ENCODE measurements at regions not wholly inside any gene's neighbourhood (a gene's known extent, or its start where the extent isn't known, plus 50 kb on each side); places are given as distances from the start of the nearest gene placed in this dataset.
"Not testable (repeated sequence)": the region's sequence is repeated elsewhere in the genome, so short reads cannot be mapped to it uniquely, and the experiment has no call there.

DNA sequence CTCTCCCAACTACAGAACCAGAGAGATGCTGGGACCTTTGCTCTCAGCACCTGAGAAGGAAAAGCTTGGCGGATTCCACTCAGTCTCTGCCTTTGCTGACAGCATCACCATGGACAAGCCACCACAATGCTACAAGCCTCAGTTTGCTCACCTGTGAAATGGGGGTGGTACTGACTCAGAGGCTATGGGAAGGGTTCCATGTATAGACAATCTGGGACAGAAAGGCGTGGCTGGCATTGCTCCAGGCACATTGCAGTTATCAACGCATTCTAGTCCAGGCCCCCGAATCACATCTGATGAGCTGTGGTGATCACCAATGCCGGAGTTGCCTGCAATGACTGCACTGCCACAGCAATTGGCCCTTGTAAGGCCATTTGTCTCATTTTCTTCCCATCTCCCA lies 72.6 kb downstream of the ISX start:
- no peak for DNase-seq (ENCODE audit: low read depth)

DNA sequence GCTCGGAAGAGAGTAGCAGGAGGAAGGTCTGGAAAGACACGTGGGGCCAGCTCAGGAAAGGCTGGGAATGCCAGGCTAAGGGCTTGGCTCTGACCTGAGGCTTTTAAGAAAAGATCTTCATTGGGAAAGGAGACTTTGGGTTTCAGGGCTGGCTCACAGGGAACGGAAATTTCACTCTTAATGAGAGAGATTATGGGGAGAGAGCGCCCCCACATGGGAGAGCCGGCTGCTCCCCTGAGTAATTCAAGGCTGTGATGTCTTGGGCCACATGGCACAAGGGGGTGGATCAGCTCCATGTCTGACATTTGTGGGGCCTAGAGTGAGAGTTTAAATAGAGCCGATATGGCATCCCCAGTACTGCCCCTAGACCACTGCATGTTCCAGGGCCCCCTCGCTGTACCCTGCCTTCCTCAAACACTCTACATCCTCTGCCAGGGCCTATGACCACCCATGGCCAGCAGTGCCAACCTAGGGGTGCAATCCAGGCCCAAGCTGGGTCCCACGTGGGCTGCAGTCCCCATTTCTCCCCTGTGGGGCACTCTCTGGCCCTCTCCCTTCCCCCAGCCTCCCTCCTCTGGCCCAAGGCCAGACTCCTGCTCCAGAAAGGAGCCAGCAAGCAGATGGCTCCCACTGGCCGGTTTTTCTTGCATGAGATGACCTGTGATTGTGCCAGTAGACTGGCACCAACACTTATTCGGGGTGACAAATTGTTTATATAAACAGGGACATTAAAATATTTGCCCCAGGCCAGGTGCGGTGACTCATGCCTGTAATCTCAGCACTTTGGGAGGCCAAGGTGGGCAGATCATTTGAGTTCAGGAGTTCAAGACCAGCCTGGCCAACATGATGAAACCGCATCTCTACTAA lies 75.2 kb downstream of the ISX start:
- DNase-seq (ENCODE audit: low read depth): no peak

DNA sequence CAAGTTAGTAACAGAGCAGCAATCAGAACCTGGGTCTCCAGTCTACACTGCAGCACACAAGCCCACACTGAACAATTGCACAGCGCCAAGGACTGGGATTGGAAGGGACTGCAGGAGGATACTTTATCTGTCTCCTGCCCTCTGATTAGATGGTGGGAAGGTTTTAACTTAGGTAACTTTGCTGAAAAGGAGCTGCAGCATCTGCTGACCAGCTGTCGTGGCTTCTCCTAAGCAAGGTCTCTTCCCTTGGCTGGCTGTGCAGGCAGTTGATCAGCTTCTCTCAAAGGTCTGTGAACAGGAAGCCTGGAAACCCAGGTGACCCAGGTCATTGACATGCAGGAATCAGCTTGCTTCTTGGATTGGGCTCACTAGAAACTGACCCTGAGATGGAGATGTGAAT lies 82.4 kb downstream of the ISX start:
- no peak for DNase-seq (ENCODE audit: low read depth)

DNA sequence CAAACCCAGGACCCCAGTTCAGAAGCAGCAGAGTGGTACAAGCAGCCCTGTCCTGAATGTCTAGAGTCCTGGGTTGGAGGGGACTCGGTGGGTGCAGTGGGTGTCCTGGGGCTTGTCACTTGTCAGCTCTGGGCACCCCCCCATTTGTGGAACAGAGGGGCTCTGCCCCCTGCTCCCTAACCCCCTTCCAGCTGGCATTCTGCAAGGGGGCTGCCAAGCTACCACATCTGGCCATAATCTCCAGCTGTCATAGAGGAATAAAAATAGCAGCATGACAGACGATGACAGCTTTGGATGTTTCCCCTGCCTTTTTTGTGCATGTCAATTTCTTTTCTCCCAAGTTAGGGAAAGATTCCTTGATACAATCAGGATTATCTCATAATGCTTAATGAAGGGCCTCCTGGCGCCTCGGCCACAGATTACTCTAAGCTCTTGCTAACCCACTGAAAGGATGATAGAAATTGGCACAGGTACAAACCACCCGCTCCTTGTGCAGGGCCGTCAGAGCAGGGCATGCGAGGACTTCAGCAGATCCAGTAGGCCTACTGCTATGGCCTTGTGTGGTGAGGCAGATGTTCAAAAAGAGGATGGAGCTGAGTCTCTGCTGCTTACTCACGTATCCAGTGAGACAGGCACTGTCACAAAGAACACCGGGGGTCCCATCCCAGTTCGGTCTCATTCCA lies 83.0 kb downstream of the ISX start:
- no peak for DNase-seq (ENCODE audit: low read depth)

DNA sequence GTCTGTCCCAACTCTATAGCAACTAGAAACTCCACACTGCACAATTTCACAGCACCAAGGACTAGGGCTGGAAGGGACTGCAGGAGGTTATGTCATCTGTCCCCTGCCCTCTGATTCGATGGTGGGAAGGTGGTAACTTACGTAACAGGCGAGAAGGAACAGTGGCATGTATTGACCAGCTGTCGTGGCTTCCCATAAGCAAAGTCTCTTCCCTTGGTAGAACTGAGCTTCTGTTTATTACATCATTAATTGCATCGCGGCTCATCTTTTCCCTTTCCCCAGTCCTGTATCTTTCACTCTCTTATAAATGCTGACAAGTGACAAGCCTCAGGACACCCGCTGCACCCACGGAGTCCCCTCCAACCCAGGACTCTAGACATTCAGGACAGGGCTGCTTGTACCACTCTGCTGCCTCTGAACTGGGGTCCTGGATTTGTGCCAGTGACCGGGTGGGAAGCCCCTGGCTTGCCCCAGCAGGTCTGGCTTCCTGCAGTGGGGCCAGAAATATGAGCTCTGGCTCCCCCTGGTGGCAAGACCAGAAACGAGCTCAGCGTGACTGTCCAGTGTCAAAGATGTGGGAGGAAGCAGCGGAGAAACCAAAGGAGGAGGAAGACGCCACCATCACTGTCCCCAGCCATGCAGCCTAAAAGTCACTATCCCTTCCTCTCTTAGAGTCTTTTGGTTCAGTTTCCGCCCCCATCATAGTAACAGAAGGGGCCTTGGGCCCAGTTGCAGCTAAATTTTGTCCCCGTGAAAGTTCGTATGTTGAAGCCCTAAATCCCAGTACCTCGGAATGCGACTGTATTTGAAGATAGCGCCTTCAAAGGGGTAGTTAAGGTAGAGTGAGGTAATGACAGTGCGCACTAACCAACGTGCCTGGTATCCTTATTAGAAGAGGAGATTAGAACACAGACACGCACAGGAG lies 84.5 kb downstream of the ISX start:
- DNase-seq (ENCODE audit: low read depth): peak; percentile 27

DNA sequence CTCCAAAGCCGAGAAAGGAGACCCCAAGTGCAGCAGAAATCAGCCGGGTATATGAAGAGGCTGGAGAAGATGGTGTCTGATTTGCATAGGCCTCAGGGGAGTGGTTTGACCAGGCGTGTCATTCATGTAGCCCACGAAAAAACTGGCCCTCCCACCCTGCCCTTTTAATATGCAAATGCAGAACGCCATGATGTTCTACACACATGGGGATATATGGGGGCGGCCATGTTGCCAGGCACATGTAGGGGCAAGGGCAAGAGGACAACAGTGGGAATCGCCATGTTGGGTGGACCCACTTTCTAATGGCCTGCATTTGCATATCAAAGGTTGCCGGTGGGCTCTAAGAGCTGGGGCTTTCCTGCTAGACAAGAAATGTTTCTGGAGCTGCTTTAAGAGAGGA lies 86.4 kb downstream of the ISX start:
- DNase-seq (ENCODE audit: low read depth): no peak

DNA sequence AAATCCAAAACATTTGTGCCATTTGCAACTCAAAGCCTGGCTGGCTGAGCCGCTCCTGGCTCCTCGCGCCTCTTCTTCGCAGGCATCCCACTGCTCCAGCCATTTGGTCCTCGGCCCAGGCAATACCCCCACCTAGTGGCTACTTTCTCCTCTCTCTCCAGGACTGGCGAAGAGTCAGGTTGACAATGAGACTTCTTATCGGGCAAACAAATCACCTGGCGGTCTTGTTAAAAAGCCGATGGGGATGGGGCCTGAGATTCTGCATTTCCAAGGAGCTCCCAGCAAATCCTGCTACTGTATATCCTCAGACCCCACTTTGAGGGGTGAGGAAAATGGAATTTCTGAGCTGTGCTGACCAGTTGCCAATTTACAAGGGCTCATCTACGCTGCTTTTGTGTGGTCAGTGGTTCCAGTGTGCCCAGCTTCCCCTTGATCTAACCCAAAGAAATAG lies 89.0 kb downstream of the ISX start:
- no peak for DNase-seq (ENCODE audit: low read depth)

DNA sequence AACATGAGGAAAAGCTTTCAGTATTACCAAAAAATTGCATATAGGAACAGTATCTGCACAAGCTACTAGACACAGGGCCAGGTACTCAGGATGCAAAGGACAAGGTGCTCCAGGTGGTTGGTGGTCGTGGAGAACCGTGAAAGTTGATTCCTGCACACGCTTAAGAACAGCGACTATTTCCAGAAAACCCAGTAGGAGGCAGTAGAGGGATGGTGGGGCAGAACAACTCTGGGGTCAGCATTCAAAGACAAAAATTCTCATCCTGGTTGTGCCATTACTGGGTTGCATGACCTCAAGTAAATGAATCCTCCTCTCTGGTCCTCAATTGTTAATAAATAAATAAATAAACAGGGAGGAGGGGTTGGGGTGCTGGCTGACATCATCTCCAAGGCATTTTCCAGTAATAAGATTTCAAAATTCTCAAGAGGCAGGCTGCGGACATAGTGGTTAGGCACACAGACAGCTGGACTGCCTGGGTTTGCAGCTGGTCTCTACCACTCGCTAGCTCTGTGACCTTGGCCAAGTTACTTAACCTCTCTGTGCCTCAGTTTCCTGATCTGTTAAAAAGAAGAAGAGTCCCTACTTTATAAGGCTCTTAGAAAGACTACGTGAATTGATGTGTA lies 89.6 kb downstream of the ISX start:
- no peak for DNase-seq (ENCODE audit: low read depth)

DNA sequence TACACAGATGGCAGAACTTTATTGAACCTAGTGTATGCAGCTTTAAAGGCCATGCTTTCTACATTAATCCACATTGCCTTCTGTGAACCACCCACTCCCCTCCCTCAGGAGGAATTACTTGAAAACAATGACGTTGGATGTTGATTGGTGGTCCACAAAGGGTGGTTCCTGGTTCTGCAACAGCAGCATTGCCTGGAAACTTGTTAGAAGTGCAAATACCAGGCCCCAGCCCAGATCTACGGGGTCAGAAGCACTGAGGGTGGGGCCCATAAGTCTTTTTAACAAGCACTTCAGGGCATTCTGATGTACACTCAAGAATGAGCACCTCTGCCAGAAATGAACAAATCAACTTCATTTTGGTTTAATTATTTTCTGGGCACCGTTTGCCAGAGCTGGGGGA lies 91.0 kb downstream of the ISX start:
- DNase-seq (ENCODE audit: low read depth): no peak

DNA sequence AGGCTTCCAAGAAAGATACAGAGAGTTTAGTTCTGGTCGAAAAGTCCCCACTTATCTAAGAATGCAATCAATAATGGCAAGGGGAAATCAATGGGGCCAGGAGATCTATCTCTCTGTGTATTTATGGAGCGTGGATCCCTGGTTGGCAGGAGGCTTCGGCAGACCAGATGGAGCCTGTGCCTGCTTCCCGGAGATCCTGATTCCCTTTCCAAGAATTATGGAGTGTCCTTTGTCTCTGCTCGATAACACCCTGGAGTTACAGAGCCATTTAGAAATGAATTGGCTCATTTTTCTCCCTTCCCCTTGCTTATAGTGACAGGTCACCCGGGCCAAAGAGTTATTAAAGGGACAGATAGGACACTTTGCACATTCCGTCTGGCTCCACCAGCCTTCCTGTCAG lies 92.4 kb downstream of the ISX start:
- no peak for DNase-seq (ENCODE audit: low read depth)

DNA sequence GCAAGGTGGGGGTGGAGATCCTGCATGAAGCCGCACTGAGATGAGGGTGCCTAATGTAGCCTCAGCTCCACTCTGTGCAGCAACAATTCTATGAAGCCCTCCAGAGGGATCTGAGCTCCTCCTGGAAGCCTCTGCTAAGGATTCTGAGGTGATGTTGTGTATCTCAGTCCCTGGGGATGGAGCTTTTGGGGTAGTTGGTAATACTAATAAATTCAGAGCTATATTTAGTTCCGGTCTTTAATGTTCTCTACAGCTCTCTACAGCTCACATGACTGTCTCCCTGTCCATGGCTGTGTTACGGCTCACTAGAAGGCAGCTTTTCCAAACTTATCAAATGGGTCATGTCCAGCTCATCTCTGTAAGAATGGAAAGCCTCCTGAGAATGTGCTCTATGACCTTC lies 93.4 kb downstream of the ISX start:
- DNase-seq (ENCODE audit: low read depth): no peak

DNA sequence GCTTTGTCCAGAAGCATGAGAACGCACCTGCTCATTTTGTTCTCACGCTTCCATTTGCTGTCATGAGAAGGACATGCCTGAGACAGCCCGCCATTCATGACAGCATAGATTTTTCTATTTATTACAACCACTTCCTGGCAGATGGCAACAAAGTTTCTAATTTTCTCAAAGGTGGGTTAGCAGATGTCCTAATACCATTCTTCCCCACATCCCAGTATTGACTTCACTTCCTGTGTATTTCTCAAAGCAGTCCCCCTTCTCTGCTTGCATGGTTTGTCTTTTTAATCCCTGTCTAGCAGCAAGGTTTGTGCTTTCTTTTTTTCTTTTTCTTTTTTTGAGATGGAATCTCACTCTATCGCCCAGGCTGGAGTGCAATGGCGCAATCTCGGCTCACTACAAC lies 94.3 kb downstream of the ISX start:
- no peak for DNase-seq (ENCODE audit: low read depth)

DNA sequence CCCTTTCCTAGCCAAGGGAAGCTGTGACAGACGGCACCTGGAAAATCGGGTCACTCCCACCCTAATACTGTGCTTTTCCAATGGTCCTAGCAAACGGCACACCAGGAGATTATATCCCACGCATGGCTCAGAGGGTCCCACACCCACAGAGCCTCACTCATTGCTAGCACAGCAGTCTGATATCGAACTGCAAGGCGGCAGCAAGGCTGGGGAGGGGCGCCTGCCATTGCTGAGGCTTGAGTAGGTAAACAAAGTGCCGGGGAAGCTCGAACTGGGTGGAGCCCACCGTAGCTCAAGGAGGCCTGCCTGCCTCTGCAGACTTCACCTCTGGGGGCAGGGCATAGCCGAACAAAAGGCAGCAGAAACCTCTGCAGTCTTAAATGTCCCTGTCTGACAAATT lies 91.4 kb upstream of the HMGXB4 start:
- DNase-seq (ENCODE audit: low read depth): not testable (repeated sequence)

DNA sequence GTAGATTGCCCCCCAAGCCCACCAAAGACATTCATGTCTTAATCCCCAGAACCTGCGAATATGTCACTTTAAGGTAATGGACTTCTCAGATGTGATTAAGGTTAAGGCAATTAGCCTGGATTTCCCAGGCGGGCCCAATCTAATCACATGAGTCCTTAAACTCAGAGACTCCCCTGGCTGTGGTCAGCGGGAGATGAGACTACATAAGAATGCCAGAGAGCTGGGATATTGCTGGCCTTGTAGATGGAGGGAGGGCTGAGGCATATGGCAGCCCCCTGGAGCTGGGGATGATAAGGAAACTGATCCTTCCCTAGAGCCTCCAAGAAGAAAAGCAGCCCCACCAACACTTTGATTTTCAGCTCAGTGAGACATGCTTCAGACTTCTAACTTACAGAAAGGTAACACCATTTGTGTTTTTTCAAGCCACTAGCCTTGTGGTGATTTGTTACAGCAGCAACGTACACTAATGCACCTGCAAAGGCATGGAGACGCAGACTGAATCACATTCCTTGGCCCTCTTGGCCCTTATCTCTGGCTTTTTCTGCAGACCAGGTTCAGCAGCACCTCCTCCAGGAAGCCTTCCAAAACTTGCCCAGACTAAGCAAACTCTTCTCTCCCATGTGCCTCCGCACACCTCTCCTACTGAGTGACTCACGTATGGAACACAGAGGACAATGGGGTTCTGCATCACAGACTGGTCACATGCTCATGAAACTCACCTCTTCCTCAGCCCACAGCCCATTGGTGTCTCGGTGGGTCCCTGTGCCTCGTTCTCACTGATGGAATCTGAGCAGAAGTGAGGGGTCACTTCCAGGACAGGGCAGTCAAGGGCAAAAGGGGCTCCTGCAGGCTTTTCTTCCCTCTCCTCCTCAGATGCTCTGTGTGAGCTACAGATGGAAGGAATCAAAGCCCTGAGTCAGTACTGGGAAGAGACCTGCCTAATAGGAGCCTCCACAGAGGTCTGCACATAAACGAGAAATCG lies 86.3 kb upstream of the HMGXB4 start:
- DNase-seq (ENCODE audit: low read depth): no peak

DNA sequence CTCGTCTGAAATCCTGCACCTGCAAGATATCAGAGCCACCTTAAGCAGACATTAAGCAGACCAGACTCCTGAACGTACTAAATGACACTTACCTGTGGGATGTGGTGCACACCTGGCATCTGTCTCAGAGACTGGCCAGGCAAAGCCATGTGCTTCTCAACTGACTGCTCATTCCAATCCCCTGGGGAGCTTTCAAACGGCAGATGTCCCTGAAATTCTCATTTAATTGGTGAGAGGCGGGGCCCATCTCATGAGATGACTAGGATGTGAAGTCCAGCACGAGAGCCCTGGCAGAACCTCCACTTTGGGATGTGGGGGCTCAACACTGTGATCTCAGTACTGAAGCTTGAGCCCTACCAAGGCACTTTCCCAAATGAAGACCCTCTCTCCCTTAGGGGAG lies 84.9 kb upstream of the HMGXB4 start:
- DNase-seq (ENCODE audit: low read depth): no peak

DNA sequence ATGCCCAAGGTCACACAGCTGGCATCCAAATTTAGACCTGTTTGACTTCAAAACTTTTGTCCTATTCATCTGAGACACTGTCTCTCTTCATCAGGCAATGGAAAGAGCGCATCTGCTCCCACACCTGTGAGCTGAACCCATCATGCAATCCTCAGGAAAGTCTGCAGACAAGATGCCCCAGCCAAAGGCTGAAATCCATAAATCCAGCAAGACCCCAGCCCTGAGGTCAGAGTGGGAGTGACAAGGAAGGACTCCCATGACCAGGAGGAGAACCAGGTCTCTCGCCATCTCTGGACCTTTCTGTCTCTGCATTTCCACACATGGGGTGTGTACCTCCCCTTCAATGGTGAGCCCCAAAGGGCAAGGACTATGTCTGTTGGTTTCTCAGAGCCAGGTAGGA lies 83.6 kb upstream of the HMGXB4 start:
- DNase-seq (ENCODE audit: low read depth): no peak

DNA sequence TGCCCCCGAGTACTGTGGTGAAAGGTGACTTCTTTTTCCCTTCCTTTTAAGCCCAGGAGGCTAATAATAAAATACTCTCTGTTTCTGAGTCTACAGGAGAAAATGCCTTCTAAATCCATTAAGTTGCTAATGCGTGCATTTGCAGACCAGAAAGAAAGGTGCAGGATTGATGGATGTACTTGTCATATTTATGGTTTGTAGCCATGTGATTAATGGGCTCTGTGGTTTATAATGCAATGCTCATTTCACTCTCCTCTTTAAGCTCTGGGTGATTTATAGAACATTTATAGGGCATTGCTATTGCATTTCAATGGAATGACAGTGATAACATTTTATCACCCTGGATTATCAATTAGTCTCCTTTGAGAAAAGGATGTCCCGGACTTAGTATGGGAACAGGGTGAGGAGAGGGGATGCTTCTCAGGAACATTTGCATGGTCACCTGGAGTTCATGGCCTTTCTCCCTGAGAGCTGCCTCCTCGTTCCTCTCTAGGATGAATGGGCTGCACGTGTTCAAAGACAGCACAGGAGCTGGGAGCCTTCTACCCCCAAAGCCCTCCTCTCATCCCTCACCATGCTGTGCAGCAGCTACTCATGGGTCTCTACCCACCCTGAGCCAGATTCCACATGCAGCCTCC lies 82.8 kb upstream of the HMGXB4 start:
- DNase-seq (ENCODE audit: low read depth): no peak

DNA sequence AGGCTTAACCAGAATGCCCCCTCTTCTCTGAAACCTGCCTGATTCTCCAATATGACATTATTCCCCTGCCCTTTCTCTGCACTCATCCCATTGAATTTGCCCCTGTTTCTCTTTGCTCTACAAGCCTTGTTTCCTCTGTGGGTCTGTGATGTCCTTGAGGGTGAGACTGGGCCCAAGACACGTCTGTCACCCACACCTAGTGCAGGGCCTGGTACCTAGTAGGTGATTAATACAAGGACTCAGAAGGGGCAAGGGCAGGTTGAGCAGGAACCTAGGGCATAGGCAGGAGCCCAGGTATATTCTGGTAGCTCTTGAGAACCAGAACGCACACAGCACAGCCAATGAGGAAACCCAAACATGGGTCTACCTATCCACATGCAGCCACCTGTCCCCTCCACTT lies 81.9 kb upstream of the HMGXB4 start:
- no peak for DNase-seq (ENCODE audit: low read depth)

DNA sequence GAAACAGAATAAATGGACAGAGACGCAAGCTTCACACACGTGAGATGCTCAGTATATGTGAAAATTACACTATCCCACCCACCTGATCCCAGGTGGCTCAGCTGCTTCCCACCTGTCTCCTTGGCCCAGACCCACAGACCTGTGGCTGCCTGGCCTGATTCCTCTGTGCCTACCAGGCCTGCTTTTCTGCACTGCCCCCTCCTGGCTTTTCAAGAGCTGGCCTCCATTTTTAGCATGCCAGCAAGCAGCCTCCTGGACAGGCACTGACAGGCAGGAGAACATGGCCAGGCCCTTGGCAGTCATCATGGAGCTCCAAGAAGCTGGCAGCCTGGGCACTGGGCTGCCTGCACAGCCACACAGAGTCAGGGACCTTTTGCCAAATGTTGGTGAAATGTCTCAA lies 79.5 kb upstream of the HMGXB4 start:
- no peak for DNase-seq (ENCODE audit: low read depth)

DNA sequence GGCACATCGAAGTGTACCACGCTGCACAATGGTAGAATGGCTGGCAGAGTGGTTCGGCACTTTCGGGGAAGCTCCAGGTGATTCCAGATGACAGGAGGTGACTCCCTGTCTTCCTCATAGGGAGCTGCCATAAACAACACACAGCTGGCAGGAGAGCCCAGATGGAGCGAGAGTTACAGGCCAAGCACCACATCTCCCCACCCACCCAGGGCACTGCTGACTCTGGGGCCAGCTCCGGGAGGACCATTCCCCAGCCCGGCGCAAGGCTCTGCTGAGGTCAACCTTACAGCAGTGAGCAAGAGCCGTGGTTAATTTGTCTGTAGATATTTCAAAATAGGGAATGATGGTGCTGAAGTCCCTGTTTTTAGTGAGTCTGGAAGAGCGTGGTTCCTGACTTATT lies 78.8 kb upstream of the HMGXB4 start:
- DNase-seq (ENCODE audit: low read depth): no peak

Measured in stimulated activated CD8-positive, alpha-beta memory T cell treated with anti-CD3 and anti-CD28 coated beads, Interleukin-15, amount 100 ng/mL, for 1 hour (primary cell).